K562 (cell line): ENCODE measurements at regions not wholly inside any gene's neighbourhood (a gene's known extent, or its start where the extent isn't known, plus 50 kb on each side); places are given as distances from the start of the nearest gene placed in this dataset.

Experiments
- ATAC-seq: fragments of 200-7000 bp; cut with Tn5 transposase; 3 replicates; pipeline ENCODE4 v1.9.1; 2020; ENCODE audit warnings: moderate library complexity
- BruUV-seq: library from RNA; stranded (reverse); fragments of 400-500 nt; replicated peaks from 2 replicates; lab custom pipeline; 2021; lab: Mats Ljungman, UMichigan
- CTCF ChIA-PET: fragments of 300-600 bp; formaldehyde crosslinking; extraction: SDS; loops from one replicate; lab custom pipeline; 2021; ENCODE audit warnings: low intra/inter-chr PET ratio; lab: Yijun Ruan, JAX
- POLR2A ChIA-PET: fragments of 300-600, 350-650 bp; sonication (Branson Sonifier 250); formaldehyde crosslinking; extraction: SDS; loops from one replicate; lab custom pipeline; 2021; ENCODE audit warnings: antibody characterized with exemption, inconsistent platforms; lab: Yijun Ruan, JAX
- DNase-seq, 4 experiments: peaks; one replicate each; pipeline versions ENCODE4 v3.0.0 to v3.0.0-alpha.2; 2011 to 2018; ENCODE audit warnings: low spot score in 3 of 4, mixed read lengths in 3 of 4; ENCODE audit errors: extremely low read depth in 1 of 4
- FAIRE-seq: peaks from 2 replicates; lab custom pipeline; 2011; peaks lifted over from hg19 to GRCh38; lab: Jason Lieb, UNC
- H2AFZ ChIP-seq: 2 replicates; pipeline ENCODE4 v1.6.0; 2011; ENCODE audit warnings: low read depth, low read length, control low read depth, inconsistent platforms
- H3K27ac ChIP-seq: fragments of 200-600 bp; 3 replicates; pipeline ENCODE4 v1.8.0; 2011; ENCODE audit warnings: low read depth, mild to moderate bottlenecking, control low read depth, inconsistent platforms, low read length, moderate library complexity, mixed read lengths; ENCODE audit errors: extremely low read depth
- H3K27me3 ChIP-seq, 2 experiments: fragments of 300-600 bp in 1 of 2; 2 replicates in 1 of 2; 3 replicates in 1 of 2; pipeline versions ENCODE4 v1.6.0 to v1.8.0; 2011; ENCODE audit warnings: inconsistent platforms in 2 of 2, low read length in 2 of 2, mild to moderate bottlenecking in 1 of 2, mixed read lengths in 1 of 2, moderate library complexity in 1 of 2; ENCODE audit not compliant: control insufficient read depth in 2 of 2, insufficient read depth in 2 of 2
- H3K36me3 ChIP-seq: fragments of 300-600 bp; 3 replicates; pipeline ENCODE4 v1.8.0; 2011; ENCODE audit warnings: mild to moderate bottlenecking, low read length, inconsistent platforms; ENCODE audit not compliant: control insufficient read depth, insufficient read depth
- H3K4me1 ChIP-seq, 2 experiments: fragments of 200-600 bp in 1 of 2; replicated peaks in 1 of 2; 2 replicates in 1 of 2; 3 replicates in 1 of 2; pipeline versions ENCODE4 v1.5.1 to v1.8.0; 2011; ENCODE audit warnings: inconsistent platforms in 2 of 2, low read length in 2 of 2, mild to moderate bottlenecking in 1 of 2, mixed read lengths in 1 of 2, moderate library complexity in 1 of 2; ENCODE audit not compliant: control insufficient read depth in 2 of 2, insufficient read depth in 2 of 2
- H3K4me2 ChIP-seq: 2 replicates; pipeline ENCODE4 v1.6.1; 2011; ENCODE audit warnings: low read length, control low read depth, inconsistent platforms, mixed read lengths; ENCODE audit not compliant: insufficient read depth
- H3K4me3 ChIP-seq: fragments of 200-600 bp; sonication (generic), shearing (Covaris generic); 2 replicates; pipeline ENCODE4 v1.5.1; 2016; ENCODE audit warnings: control low read depth, inconsistent platforms
- H3K79me2 ChIP-seq: fragments of 200-600 bp; 3 replicates; pipeline ENCODE4 v1.8.0; 2011; ENCODE audit warnings: low read length, inconsistent platforms; ENCODE audit not compliant: control insufficient read depth, insufficient read depth
- H3K9ac ChIP-seq, 2 experiments: 2 replicates each; pipeline versions ENCODE4 v1.6.0 to v1.6.1; 2011; ENCODE audit warnings: low read depth in 2 of 2, low read length in 2 of 2, control low read depth in 1 of 2, inconsistent platforms in 1 of 2, mild to moderate bottlenecking in 1 of 2, mixed read lengths in 1 of 2; ENCODE audit not compliant: insufficient read depth in 1 of 2
- H3K9me1 ChIP-seq: one replicate; pipeline ENCODE4 v1.6.0; 2011; ENCODE audit warnings: inconsistent platforms, mild to moderate bottlenecking, low read length, moderate library complexity; ENCODE audit not compliant: control insufficient read depth, insufficient read depth
- H3K9me3 ChIP-seq: replicated peaks from 2 replicates; pipeline ENCODE4 v1.5.1; 2011; ENCODE audit warnings: low read depth, low read length, inconsistent platforms; ENCODE audit not compliant: control insufficient read depth, insufficient read depth
- H4K20me1 ChIP-seq: replicated peaks from 2 replicates; pipeline ENCODE4 v1.6.1; 2011; ENCODE audit warnings: low read length, inconsistent platforms, mixed read lengths; ENCODE audit not compliant: control insufficient read depth, insufficient read depth
- FIP1L1 ChIP-seq: fragments of 200-400 bp; formaldehyde crosslinking; IDR thresholded peaks from 2 replicates; pipeline ENCODE4 v1.6.1; 2018; ENCODE audit warnings: mild to moderate bottlenecking, low read depth, low read length; ENCODE audit not compliant: poor library complexity, severe bottlenecking
- GTF2F1 ChIP-seq: IDR thresholded peaks from 2 replicates; pipeline ENCODE4 v1.6.1; 2011; ENCODE audit warnings: low read depth, low read length, improper control_type of control experiment
- KAT7 ChIP-seq: sonication (generic); formaldehyde crosslinking; IDR thresholded peaks from 2 replicates; pipeline ENCODE4 v1.8.0; 2022; ENCODE audit warnings: missing genetic modification reagents, mild to moderate bottlenecking, borderline replicate concordance
- LCOR ChIP-seq: sonication (generic); formaldehyde crosslinking; IDR thresholded peaks from 2 replicates; pipeline ENCODE4 v1.8.0; 2022; ENCODE audit warnings: mild to moderate bottlenecking, missing genetic modification reagents
- MED1 ChIP-seq: sonication (generic); formaldehyde crosslinking; IDR thresholded peaks from 2 replicates; pipeline ENCODE4 v1.8.1; 2023; ENCODE audit warnings: missing genetic modification reagents, borderline replicate concordance
- NFATC3 ChIP-seq: fragments of 450-650 bp; IDR thresholded peaks from 2 replicates; pipeline ENCODE4 v1.6.1; 2017; ENCODE audit warnings: mild to moderate bottlenecking
- ZBTB1 ChIP-seq: sonication (generic); formaldehyde crosslinking; IDR thresholded peaks from 2 replicates; pipeline ENCODE4 v1.8.1; 2023; ENCODE audit warnings: missing genetic modification reagents, low read depth, mild to moderate bottlenecking, borderline replicate concordance
- ZNF274 ChIP-seq: IDR thresholded peaks from 2 replicates; pipeline ENCODE4 v1.6.1; 2011; ENCODE audit warnings: low read depth, mild to moderate bottlenecking, low read length, moderate library complexity, borderline replicate concordance
- ZNF57 ChIP-seq: fragments of 450-650 bp; formaldehyde crosslinking; IDR thresholded peaks from 2 replicates; pipeline ENCODE4 v1.4.0; 2020; ENCODE audit warnings: mild to moderate bottlenecking, moderate library complexity
- ZNF583 ChIP-seq: fragments of 250-450 bp; sonication (Bioruptor Pico); IDR thresholded peaks from 2 replicates; pipeline ENCODE4 v1.4.0; 2020
- WGBS: fragments of 100-300 bp; shearing (Covaris generic); methylation state at CpG from one replicate; pipeline ENCODE4 v1.1.6; 2016; ENCODE audit warnings: low coverage, mixed read lengths; ENCODE audit not compliant: insufficient coverage; ENCODE audit errors: missing lambda C conversion rate; 5-methylcytosine and 5-hydroxymethylcytosine counted together
- in situ Hi-C: fragments of 300-500 bp; cut with MboI; formaldehyde crosslinking; loops from 4 replicates; pipeline ENCODE4 v1.15.0; 2018; ENCODE audit warnings: inconsistent platforms, mixed read lengths
- intact Hi-C: fragments of 100-400 bp; cut with micrococcal nuclease; formaldehyde crosslinking; loops from 2 replicates; pipeline ENCODE4 v1.14.2; 2022

DNA sequence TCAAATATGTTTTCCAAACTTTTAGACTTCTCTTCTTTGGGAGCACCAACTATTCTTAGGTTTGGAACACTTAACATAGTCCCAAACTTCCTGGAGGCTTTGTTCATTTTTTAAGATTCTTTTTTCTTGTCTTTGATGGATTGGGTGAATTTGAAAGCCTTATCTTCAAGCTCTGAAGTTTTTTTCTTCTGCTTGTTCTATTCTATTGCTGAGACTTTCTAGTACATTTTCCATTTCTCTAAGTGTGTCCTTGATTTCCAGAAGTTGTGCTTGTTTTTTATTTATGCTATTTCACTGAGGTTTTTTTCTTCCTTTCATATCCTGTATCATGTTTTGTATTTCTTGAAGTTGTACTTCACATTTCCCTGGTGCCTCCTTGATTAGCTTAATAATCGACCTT is 97.5 kb downstream of the PLSCR2 start:
- CTCF ChIA-PET, result no interaction called here
- Histone ChIP-seq H3K27me3 (no peaks in the 10 kb centered on the region), H4K20me1 (no peaks in the 10 kb centered on the region), H3K36me3 (no peaks in the 10 kb centered on the region), H3K9me1 (no peaks in the 10 kb centered on the region), H3K4me3 (no peak overlapping the region), H3K4me2 (no peak overlapping the region), H3K79me2 (no peaks in the 10 kb centered on the region)
- FAIRE-seq (no peak), DNase-seq (no peak)
- no TSS peak for BruUV-seq
- intact Hi-C loops, result no loop called here
- POLR2A ChIA-PET, result interaction anchor here (1.2 kb wide), 1 partner anchor 10 kb away, joined by 3 read pairs; no protein-coding TSS in a partner anchor
- 0% methylated on average over 1 of the region's 1 CpG for WGBS
- TF ChIP-seq ZNF274 (no peak), MED1 (no peak), ZBTB1 (CRISPR knock-in tag) (no peak), LCOR (CRISPR knock-in tag) (no peak), NFATC3 (no peak), ZNF583 (CRISPR knock-in tag) (peak; percentile 93)
- TF ChIP-seq, all 486 proteins: peak for 1
- H3K9me3 ChIP-seq, result no peaks in the 10 kb centered on the region
- in situ Hi-C loops, result no loop called here
- ATAC-seq, result no peak
- H2AFZ ChIP-seq, result no peak overlapping the region
- H3K4me1 ChIP-seq, result no peaks in the 10 kb centered on the region
- H3K9ac ChIP-seq, result no peak overlapping the region
- H3K27ac ChIP-seq, result no peak overlapping the region

DNA sequence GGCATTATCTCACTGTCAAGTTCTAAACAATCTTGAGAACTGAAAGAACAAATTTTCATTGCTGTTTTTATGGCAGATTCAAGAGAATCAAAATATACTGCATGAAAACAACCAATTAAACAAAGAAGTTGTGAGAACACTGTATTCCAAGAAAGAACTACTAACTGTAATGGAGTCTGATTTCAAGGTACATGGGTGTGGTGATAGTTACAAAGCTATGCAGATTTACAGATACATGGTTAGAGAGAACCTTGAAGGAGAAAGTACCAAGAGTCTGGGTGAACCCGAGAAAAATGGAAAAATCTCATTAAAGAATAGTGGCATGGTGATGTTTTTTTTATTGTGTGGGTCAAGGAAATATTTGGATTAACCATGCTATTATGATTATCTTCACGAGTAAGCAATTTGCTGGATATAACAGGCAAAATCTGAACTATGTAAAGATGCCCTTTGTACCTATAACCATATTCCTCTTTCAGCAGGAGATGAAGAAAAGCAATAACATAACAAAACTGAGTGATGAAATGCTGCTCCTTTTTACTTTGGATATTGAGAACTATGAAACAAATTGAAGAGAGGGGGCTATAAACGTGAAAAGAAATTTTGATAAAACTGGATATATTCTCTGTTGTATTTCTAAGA is 100.4 kb downstream of the PLSCR2 start:
- FAIRE-seq (no peak), DNase-seq (no peak), ATAC-seq (no peak)
- TF ChIP-seq GTF2F1 (no peak), KAT7 (CRISPR knock-in tag) (no peak), FIP1L1 (no peak), ZNF57 (CRISPR knock-in tag) (no peak)
- H3K4me2 ChIP-seq, result no peak overlapping the region
- CTCF ChIA-PET, result no interaction called here
- 2% methylated on average over 3 of the region's 3 CpGs for WGBS
- H3K27me3 ChIP-seq, result no peaks in the 10 kb centered on the region
- no peak overlapping the region for H3K27ac ChIP-seq
- BruUV-seq, result no TSS peak
- H3K9me1 ChIP-seq, result no peaks in the 10 kb centered on the region
- in situ Hi-C loops (no loop called here), intact Hi-C loops (no loop called here)
- H3K9me3 ChIP-seq, result no peaks in the 10 kb centered on the region
- POLR2A ChIA-PET, result no interaction called here
- H3K4me1 ChIP-seq, result no peaks in the 10 kb centered on the region
- H3K79me2 ChIP-seq, result no peaks in the 10 kb centered on the region
- no peaks in the 10 kb centered on the region for H3K36me3 ChIP-seq
- no peak overlapping the region for H3K9ac ChIP-seq
- no peak overlapping the region for H2AFZ ChIP-seq
- H3K4me3 ChIP-seq, result no peak overlapping the region
- H4K20me1 ChIP-seq, result no peaks in the 10 kb centered on the region
